Chondrocyte (in vitro differentiated cells): ENCODE measurements at regions not wholly inside any gene's neighbourhood (a gene's known extent, or its start where the extent isn't known, plus 50 kb on each side); places are given as distances from the start of the nearest gene placed in this dataset.
"Not testable (repeated sequence)": the region's sequence is repeated elsewhere in the genome, so short reads cannot be mapped to it uniquely, and the experiment has no call there.

ENCODE experiments used
- DNase-seq: peaks from one replicate; pipeline ENCODE4 v3.0.0; 2021; ENCODE audit warnings: mixed read lengths, low spot score
- H3K27ac Mint-ChIP-seq: one replicate; pipeline ENCODE4 v1.8.0; 2021; ENCODE audit warnings: mild to moderate bottlenecking, moderate library complexity, mixed read lengths; ENCODE audit not compliant: unreplicated experiment
- H3K27me3 Mint-ChIP-seq: 2 replicates; pipeline ENCODE4 v1.8.0; 2021; ENCODE audit warnings: low read depth, mixed read lengths
- H3K36me3 Mint-ChIP-seq: 2 replicates; pipeline ENCODE4 v1.8.0; 2021; ENCODE audit warnings: low read depth, mixed read lengths
- H3K4me1 Mint-ChIP-seq: 2 replicates; pipeline ENCODE4 v1.8.0; 2021; ENCODE audit warnings: low read depth, mild to moderate bottlenecking, mixed read lengths
- H3K4me3 Mint-ChIP-seq: one replicate; pipeline ENCODE4 v1.8.0; 2021; ENCODE audit warnings: mild to moderate bottlenecking, moderate library complexity, mixed read lengths; ENCODE audit not compliant: unreplicated experiment
- H3K9me3 Mint-ChIP-seq: 2 replicates; pipeline ENCODE4 v1.8.0; 2021; ENCODE audit warnings: low read depth, mixed read lengths

- not testable (repeated sequence) for H3K9me3 Mint-ChIP-seq
Observed at GRCh38 chr5:176040105-176040801, 72.1 kb upstream of the THOC3 start.

GRCh38 chr5:176041248-176041994 lies 73.3 kb upstream of the THOC3 start:
- not testable (repeated sequence) for H3K4me1 Mint-ChIP-seq, H3K4me3 Mint-ChIP-seq, DNase-seq, H3K36me3 Mint-ChIP-seq, H3K27ac Mint-ChIP-seq, H3K9me3 Mint-ChIP-seq
- peaks cover 18% of the 10 kb centered on the region for H3K27me3 Mint-ChIP-seq

More at GRCh38 chr5:176040105-176040801, 72.1 kb upstream of the THOC3 start:
- not testable (repeated sequence) for H3K4me3 Mint-ChIP-seq, H3K27ac Mint-ChIP-seq, H3K36me3 Mint-ChIP-seq, DNase-seq, H3K4me1 Mint-ChIP-seq
- peaks cover 19% of the 10 kb centered on the region for H3K27me3 Mint-ChIP-seq

- not testable (repeated sequence) for H3K4me3 Mint-ChIP-seq, DNase-seq, H3K9me3 Mint-ChIP-seq, H3K36me3 Mint-ChIP-seq, H3K27ac Mint-ChIP-seq, H3K4me1 Mint-ChIP-seq
- peaks cover 17% of the 10 kb centered on the region for H3K27me3 Mint-ChIP-seq
Observed at GRCh38 chr5:176042020-176042658, 74.0 kb upstream of the THOC3 start.

- H3K4me1 Mint-ChIP-seq, H3K27ac Mint-ChIP-seq, H3K4me3 Mint-ChIP-seq, DNase-seq, H3K9me3 Mint-ChIP-seq, H3K36me3 Mint-ChIP-seq: not testable (repeated sequence)
- peaks cover 12% of the 10 kb centered on the region for H3K27me3 Mint-ChIP-seq
Observed at GRCh38 chr5:176043252-176043829, 75.2 kb upstream of the THOC3 start.

GRCh38 chr5:176043986-176044385 lies 75.9 kb upstream of the THOC3 start:
- not testable (repeated sequence) for H3K27ac Mint-ChIP-seq, H3K27me3 Mint-ChIP-seq, DNase-seq, H3K4me3 Mint-ChIP-seq, H3K36me3 Mint-ChIP-seq, H3K4me1 Mint-ChIP-seq, H3K9me3 Mint-ChIP-seq

- H3K4me1 Mint-ChIP-seq, H3K27ac Mint-ChIP-seq, H3K36me3 Mint-ChIP-seq, DNase-seq, H3K27me3 Mint-ChIP-seq, H3K9me3 Mint-ChIP-seq, H3K4me3 Mint-ChIP-seq: not testable (repeated sequence)
Observed at GRCh38 chr5:176044431-176044830, 76.3 kb upstream of the THOC3 start.

- H3K9me3 Mint-ChIP-seq, H3K36me3 Mint-ChIP-seq, H3K27ac Mint-ChIP-seq, DNase-seq, H3K4me1 Mint-ChIP-seq, H3K4me3 Mint-ChIP-seq, H3K27me3 Mint-ChIP-seq: not testable (repeated sequence)
Observed at GRCh38 chr5:176045442-176045841, 77.3 kb upstream of the THOC3 start.

- H3K27ac Mint-ChIP-seq, H3K9me3 Mint-ChIP-seq, H3K4me1 Mint-ChIP-seq: not testable (repeated sequence)
Observed at GRCh38 chr5:176048671-176049070, 80.6 kb upstream of the THOC3 start.

GRCh38 chr5:176060472-176061268 lies 92.6 kb upstream of the THOC3 start:
- not testable (repeated sequence) for H3K27me3 Mint-ChIP-seq, H3K27ac Mint-ChIP-seq, H3K9me3 Mint-ChIP-seq, H3K4me1 Mint-ChIP-seq, H3K36me3 Mint-ChIP-seq, DNase-seq, H3K4me3 Mint-ChIP-seq

More at GRCh38 chr5:176048671-176049070, 80.6 kb upstream of the THOC3 start:
- not testable (repeated sequence) for H3K36me3 Mint-ChIP-seq, DNase-seq, H3K27me3 Mint-ChIP-seq, H3K4me3 Mint-ChIP-seq

- not testable (repeated sequence) for DNase-seq, H3K4me3 Mint-ChIP-seq, H3K4me1 Mint-ChIP-seq, H3K27me3 Mint-ChIP-seq, H3K27ac Mint-ChIP-seq, H3K9me3 Mint-ChIP-seq, H3K36me3 Mint-ChIP-seq
Observed at GRCh38 chr5:176061269-176061622, 93.1 kb upstream of the THOC3 start.

- not testable (repeated sequence) for H3K36me3 Mint-ChIP-seq, H3K27me3 Mint-ChIP-seq
Observed at GRCh38 chr5:176061660-176062059, 93.5 kb upstream of the THOC3 start.

More at GRCh38 chr5:176061660-176062059, 93.5 kb upstream of the THOC3 start:
- DNase-seq, H3K27ac Mint-ChIP-seq, H3K4me3 Mint-ChIP-seq, H3K4me1 Mint-ChIP-seq, H3K9me3 Mint-ChIP-seq: not testable (repeated sequence)
